Endothelial cell (in vitro differentiated cells): ENCODE measurements at regions not wholly inside any gene's neighbourhood (a gene's known extent, or its start where the extent isn't known, plus 50 kb on each side); places are given as distances from the start of the nearest gene placed in this dataset.

ENCODE experiments used
- DNase-seq: peaks from one replicate; pipeline ENCODE4 v3.0.0; 2021; ENCODE audit warnings: low spot score
- H3K27ac Mint-ChIP-seq: one replicate; pipeline ENCODE4 v1.8.0; 2021; ENCODE audit warnings: mixed read lengths, inconsistent platforms; ENCODE audit not compliant: unreplicated experiment
- H3K27me3 Mint-ChIP-seq: one replicate; pipeline ENCODE4 v1.8.0; 2021; ENCODE audit warnings: mild to moderate bottlenecking, moderate library complexity, mixed read lengths, inconsistent platforms; ENCODE audit not compliant: unreplicated experiment
- H3K36me3 Mint-ChIP-seq: one replicate; pipeline ENCODE4 v1.8.0; 2021; ENCODE audit warnings: mild to moderate bottlenecking, low read depth, mixed read lengths, inconsistent platforms; ENCODE audit not compliant: unreplicated experiment
- H3K4me1 Mint-ChIP-seq: one replicate; pipeline ENCODE4 v1.8.0; 2021; ENCODE audit warnings: mild to moderate bottlenecking, mixed read lengths, inconsistent platforms; ENCODE audit not compliant: unreplicated experiment
- H3K4me3 Mint-ChIP-seq: one replicate; pipeline ENCODE4 v1.8.0; 2021; ENCODE audit warnings: mild to moderate bottlenecking, mixed read lengths, inconsistent platforms; ENCODE audit not compliant: unreplicated experiment
- H3K9me3 Mint-ChIP-seq: one replicate; pipeline ENCODE4 v1.8.0; 2021; ENCODE audit warnings: mixed read lengths, inconsistent platforms; ENCODE audit not compliant: unreplicated experiment
- CTCF ChIP-seq: fragments of 200-600 bp; sonication (generic); IDR thresholded peaks from one replicate; pipeline ENCODE4 v1.5.0; 2021; ENCODE audit warnings: antibody characterized with exemption; ENCODE audit not compliant: unreplicated experiment

DNA sequence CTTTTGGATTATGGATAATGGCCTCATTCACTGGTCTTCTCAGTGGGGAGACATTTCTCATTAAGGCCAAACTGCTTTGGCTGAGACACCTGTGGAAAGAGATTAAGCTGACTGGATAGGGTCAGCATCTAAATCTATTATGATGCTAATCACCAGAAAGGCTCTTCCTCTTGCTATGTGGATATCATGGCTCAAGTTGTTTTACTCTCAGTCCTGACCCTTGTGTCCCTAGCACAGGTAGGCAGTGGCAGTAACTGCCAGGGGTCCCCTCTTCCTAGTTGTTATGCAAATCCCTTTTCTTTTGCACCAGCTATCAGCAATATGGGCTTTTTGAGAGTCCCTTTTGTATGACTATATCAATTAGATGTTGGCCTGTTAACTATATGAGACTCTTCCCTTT is 335.7 kb upstream of the PLET1 start:
- H3K9me3 Mint-ChIP-seq: no peaks in the 10 kb centered on the region
- peaks cover 12% of the 10 kb centered on the region for H3K4me1 Mint-ChIP-seq
- TF ChIP-seq CTCF: no peak
- no peak for DNase-seq
- no peak overlapping the region for H3K27ac Mint-ChIP-seq
- no peak overlapping the region for H3K4me3 Mint-ChIP-seq
- H3K27me3 Mint-ChIP-seq: peaks cover 1% of the 10 kb centered on the region
- no peaks in the 10 kb centered on the region for H3K36me3 Mint-ChIP-seq

DNA sequence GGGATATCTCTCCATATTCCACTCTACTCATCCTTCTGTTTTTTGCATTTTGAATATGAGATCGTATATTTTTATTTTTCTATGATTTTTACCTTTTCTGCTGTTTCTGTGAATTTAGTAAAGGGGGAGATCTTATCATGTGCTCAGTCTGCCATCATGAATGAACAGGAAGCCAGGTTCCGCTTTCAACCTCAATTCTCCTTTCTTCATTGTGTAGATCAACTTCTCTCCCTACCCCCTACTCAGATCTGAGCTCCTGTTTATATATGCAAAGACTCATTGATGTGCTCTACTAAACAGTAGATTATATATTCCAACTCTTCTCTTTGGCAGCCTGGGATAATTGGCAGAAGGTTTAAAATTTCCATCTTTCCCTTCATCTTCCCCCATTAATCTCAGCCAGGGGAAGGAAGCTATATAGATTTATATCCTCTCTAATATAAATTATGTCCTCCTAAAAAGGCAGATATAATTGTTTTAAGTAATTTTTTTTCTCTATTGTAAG is 336.7 kb upstream of the PLET1 start:
- DNase-seq: no peak
- Mint-ChIP-seq H3K27me3 (peaks cover 1% of the 10 kb centered on the region), H3K27ac (no peak overlapping the region), H3K9me3 (no peaks in the 10 kb centered on the region), H3K4me3 (no peak overlapping the region), H3K36me3 (no peaks in the 10 kb centered on the region), H3K4me1 (peaks cover 12% of the 10 kb centered on the region)
- no peak for TF ChIP-seq CTCF

DNA sequence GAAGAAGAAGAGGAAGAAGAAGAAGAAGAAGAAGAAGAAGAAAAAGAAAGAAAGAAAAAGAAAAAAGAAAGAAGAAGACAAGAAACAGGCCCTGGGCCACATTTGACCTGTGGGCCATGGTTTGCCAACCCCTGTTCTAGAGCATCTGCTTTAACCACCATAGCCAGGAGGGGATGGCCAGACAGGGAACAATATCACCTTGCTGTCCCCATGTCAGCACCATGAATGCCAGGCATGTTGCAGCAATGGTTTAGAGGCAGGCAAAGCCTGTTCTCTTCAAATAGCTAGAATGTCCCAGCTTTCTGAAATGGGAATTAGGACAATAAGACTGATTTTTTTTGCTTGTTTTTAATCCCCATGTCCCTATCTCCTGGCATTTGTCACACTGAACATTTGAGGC is 338.6 kb upstream of the PLET1 start:
- Mint-ChIP-seq H3K27ac (no peak overlapping the region), H3K9me3 (no peaks in the 10 kb centered on the region), H3K36me3 (no peaks in the 10 kb centered on the region), H3K4me1 (peaks cover 12% of the 10 kb centered on the region), H3K4me3 (no peak overlapping the region), H3K27me3 (peaks cover 1% of the 10 kb centered on the region)
- no peak for TF ChIP-seq CTCF
- DNase-seq: no peak

DNA sequence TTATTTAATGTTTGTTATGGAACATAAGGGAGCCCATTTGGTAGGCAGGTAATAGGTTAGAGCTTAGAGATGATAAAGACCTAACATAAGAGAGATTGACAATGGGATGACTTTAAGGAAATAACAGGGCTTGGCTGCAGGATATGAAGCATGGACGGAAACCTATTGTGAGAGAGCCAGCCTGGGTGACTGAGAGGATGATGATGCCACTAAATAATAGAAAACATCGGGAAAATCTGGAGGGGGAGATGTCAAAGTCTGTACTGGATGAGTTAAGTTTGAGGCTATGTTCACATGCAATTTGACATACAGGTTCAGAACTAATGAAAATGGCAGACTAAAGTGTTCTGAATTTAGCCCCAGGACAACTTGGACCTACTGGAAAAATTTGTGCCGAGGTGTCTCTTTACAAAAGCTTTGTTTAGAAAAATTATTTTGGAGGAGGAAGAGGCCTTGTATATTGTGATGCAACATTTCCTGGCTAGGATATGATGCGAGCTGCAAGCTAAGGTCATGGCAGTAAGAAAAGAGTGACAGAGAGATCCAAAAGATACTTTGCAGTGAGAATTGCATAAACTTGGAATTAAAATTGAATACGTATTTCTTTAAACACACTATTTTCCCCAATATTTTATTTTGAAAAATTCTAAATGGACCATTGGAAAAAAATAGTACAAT is 339.3 kb upstream of the PLET1 start:
- no peak for TF ChIP-seq CTCF
- Mint-ChIP-seq H3K4me1 (peaks cover 12% of the 10 kb centered on the region), H3K4me3 (no peak overlapping the region), H3K27ac (no peak overlapping the region), H3K27me3 (peaks cover 1% of the 10 kb centered on the region), H3K9me3 (no peaks in the 10 kb centered on the region), H3K36me3 (no peaks in the 10 kb centered on the region)
- DNase-seq: no peak

- H3K36me3 Mint-ChIP-seq: no peaks in the 10 kb centered on the region
- H3K27ac Mint-ChIP-seq: no peak overlapping the region
- no peak overlapping the region for H3K4me3 Mint-ChIP-seq
- H3K27me3 Mint-ChIP-seq: peaks cover 1% of the 10 kb centered on the region
- TF ChIP-seq CTCF: no peak
- no peaks in the 10 kb centered on the region for H3K9me3 Mint-ChIP-seq
- H3K4me1 Mint-ChIP-seq: peaks cover under 1% of the 10 kb centered on the region
- DNase-seq: no peak
Measured at GRCh38 chr11:112605093-112605666, 344.5 kb upstream of the PLET1 start.
